Keratinocyte (primary cell): ENCODE measurements at regions not wholly inside any gene's neighbourhood (a gene's known extent, or its start where the extent isn't known, plus 50 kb on each side); places are given as distances from the start of the nearest gene placed in this dataset.

Experiments
- CTCF ChIP-seq, 3 experiments: IDR thresholded peaks in 1 of 3; conservative IDR thresholded peaks in 1 of 3; optimal IDR thresholded peaks in 1 of 3; 2 replicates in 2 of 3; 3 replicates in 1 of 3; pipeline versions ENCODE3 to v1.5.1; 2011; ENCODE audit warnings: low read length in 3 of 3, mild to moderate bottlenecking in 3 of 3, moderate library complexity in 2 of 3, control low read depth in 1 of 3, inconsistent platforms in 1 of 3; ENCODE audit not compliant: insufficient read depth in 2 of 3; ENCODE audit errors: extremely low read depth in 1 of 3
- EZH2 ChIP-seq: IDR thresholded peaks from one replicate; pipeline ENCODE4 v1.6.1; 2012; ENCODE audit warnings: inconsistent platforms, mild to moderate bottlenecking, low read length, moderate library complexity

- TF ChIP-seq CTCF (optimal IDR thresholded peaks at IDR 0.05 in 1 of 3, IDR thresholded peaks at IDR 0.05 in 1 of 3, conservative IDR thresholded peaks at IDR 0.05 in 1 of 3; ENCODE audit: extremely low read depth in 1 of 3, insufficient read depth in 2 of 3, low read length in 3 of 3) (no peak), EZH2 (no peak)
Measured at GRCh38 chr2:144124882-144125281, 395.0 kb downstream of the ZEB2 start.
